ENCODE measurements at regions not wholly inside any gene's neighbourhood (a gene's known extent, or its start where the extent isn't known, plus 50 kb on each side); places are given as distances from the start of the nearest gene placed in this dataset.

DNA sequence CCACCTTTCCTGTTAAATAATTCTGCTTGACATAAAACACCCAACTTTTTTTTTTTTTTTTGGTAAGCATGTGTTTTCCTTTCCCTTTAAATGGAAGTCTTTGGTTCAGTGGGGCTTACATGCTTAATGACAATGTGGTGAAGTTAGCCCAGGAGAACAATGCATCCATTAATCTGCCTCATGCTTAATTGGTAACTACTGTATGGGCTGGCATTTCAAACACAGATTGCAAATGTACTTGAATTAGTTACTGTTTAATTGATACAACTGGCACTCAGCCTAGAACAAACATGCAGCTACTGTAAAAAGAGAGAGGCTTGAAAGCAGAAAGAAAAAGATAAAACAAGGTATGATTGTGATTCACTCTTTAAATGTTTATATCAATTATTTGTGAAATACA lies 483.6 kb upstream of the NOX3 start:
- ATAC-seq (no peak), DNase-seq (no peak)
- intact Hi-C loops (cut with DNase I) = no loop called here
- no peaks in the 10 kb centered on the region for H3K4me1 ChIP-seq
- TF ChIP-seq POLR2A (IDR thresholded peaks at IDR 0.05) = no peak
- TF ChIP-seq, protein P1, sequence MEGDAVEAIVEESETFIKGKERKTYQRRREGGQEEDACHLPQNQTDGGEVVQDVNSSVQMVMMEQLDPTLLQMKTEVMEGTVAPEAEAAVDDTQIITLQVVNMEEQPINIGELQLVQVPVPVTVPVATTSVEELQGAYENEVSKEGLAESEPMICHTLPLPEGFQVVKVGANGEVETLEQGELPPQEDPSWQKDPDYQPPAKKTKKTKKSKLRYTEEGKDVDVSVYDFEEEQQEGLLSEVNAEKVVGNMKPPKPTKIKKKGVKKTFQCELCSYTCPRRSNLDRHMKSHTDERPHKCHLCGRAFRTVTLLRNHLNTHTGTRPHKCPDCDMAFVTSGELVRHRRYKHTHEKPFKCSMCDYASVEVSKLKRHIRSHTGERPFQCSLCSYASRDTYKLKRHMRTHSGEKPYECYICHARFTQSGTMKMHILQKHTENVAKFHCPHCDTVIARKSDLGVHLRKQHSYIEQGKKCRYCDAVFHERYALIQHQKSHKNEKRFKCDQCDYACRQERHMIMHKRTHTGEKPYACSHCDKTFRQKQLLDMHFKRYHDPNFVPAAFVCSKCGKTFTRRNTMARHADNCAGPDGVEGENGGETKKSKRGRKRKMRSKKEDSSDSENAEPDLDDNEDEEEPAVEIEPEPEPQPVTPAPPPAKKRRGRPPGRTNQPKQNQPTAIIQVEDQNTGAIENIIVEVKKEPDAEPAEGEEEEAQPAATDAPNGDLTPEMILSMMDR (IDR thresholded peaks at IDR 0.05) = no peak
- H3K9me3 ChIP-seq = no peaks in the 10 kb centered on the region
- no peak overlapping the region for H3K4me3 ChIP-seq
- no peaks in the 10 kb centered on the region for H3K27me3 ChIP-seq
- H3K27ac ChIP-seq = no peak overlapping the region
- H3K36me3 ChIP-seq = no peaks in the 10 kb centered on the region

DNA sequence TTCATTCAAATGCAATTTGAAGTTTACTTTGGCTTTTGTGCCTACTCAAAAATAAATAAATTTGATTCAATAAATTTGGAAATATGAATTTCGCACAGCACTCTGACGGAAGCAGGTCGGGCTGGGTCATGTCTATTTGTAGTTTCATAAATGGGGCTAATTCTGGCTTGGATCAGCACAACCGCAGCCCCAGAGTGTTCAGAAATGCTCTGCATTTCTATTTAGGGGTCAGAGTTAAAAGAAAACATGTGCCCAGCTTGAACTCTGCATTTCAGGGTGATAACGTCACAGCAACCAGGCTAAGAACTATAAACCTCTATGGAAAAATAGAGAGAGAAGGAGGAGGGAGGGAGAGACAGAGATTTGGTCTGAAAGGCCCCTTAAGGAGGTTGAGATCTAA lies 480.9 kb upstream of the NOX3 start:
- ATAC-seq = peak in 3 of 4 donors; percentile 46 to 67 (median 64)
- Histone ChIP-seq H3K27me3 (no peaks in the 10 kb centered on the region), H3K27ac (no peak overlapping the region), H3K4me1 (no peaks in the 10 kb centered on the region), H3K4me3 (no peak overlapping the region), H3K36me3 (no peaks in the 10 kb centered on the region), H3K9me3 (peaks cover 0 to 3% (median 0%) of the 10 kb centered on the region in 12 donors)
- intact Hi-C loops (cut with DNase I) = no loop called here
- WGBS, 4 donors = 63 to 66% (median 66%) methylated on average over 5 of the region's 5 CpGs
- peak in 2 of 5 donors; percentile 12 to 27 for DNase-seq
- TF ChIP-seq POLR2A (IDR thresholded peaks at IDR 0.05) = no peak
- TF ChIP-seq, protein P1 (IDR thresholded peaks at IDR 0.05) = no peak

DNA sequence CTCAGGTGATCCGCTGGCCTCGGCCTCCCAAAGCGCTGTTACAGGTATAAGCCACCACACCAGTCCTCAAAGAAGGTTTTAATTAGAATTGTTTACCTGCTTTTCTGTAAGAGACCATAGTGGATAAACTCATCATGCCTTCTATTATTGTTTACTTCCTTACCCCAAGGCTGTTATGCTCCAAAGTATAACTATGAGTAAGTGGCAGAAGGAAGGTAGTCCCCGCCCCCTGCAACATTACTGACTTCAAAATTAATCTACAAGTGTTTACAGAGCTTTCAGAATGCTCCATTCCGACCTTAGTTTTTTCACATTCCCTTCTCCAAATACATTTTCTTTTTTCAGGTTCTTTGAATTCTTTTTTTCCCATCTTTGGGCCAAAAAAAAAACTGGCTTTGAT lies 480.5 kb upstream of the NOX3 start:
- H3K27ac ChIP-seq = peak overlapping the region in 2 of 12 donors; percentile 6 to 22
- no peaks in the 10 kb centered on the region for H3K4me1 ChIP-seq
- H3K4me3 ChIP-seq = no peak overlapping the region

DNA sequence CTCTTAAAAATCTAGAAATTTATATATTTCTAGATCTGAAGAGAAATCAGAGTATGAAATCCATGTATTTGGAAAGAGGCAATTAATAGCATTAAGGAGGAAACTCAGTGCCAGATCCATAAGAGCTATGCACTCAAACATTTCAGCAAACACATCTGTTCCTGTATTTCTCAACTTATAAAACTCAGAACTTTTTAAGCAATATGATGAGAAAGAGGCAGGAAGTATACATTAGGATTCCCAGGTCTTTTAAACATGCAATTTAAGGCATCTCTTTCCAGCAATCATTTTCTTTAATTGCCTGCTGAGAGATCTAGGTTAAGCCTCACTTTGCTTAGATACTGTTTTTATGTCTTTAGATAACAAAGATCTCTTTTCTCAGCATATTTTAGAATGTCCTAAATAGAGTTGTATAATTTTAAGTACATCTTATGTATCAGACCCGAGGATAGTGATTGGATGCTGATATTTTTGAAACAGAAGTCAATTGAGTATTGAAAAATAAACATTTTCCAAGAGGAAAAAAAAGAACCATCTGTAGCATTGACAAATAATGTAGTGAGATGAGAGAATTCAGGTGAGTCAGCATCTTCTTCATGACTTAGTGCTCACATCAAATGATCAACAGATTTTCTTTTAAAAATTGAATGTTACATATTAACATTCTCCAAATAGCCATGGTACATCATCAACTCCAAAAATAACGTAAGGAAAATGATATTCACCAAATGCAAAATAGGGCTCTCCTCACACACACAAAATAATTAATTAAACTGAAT lies 461.4 kb upstream of the NOX3 start:
- H3K4me3 ChIP-seq = no peak overlapping the region
- no peak overlapping the region for H3K27ac ChIP-seq
- intact Hi-C loops (cut with DNase I) = no loop called here
- no peaks in the 10 kb centered on the region for H3K36me3 ChIP-seq
- no peak for ATAC-seq
- no peak for TF ChIP-seq POLR2A (IDR thresholded peaks at IDR 0.05)
- TF ChIP-seq, protein P1 (IDR thresholded peaks at IDR 0.05) = no peak
- no peaks in the 10 kb centered on the region for H3K27me3 ChIP-seq
- WGBS, 4 donors = 73 to 81% (median 76%) methylated on average over 2 of the region's 2 CpGs
- no peaks in the 10 kb centered on the region for H3K4me1 ChIP-seq
- H3K9me3 ChIP-seq = no peaks in the 10 kb centered on the region
- DNase-seq = no peak

More for the DNA sequence above, 480.5 kb upstream of the NOX3 start:
- no peaks in the 10 kb centered on the region for H3K27me3 ChIP-seq
- intact Hi-C loops (cut with DNase I) = no loop called here
- H3K36me3 ChIP-seq = no peaks in the 10 kb centered on the region
- no peak for ATAC-seq
- H3K9me3 ChIP-seq = peaks cover 0 to 7% (median 0%) of the 10 kb centered on the region in 12 donors
- DNase-seq = no peak
- WGBS, 4 donors = 85 to 89% (median 86%) methylated on average over 5 of the region's 5 CpGs
- TF ChIP-seq POLR2A (IDR thresholded peaks at IDR 0.05) = no peak
- TF ChIP-seq, protein P1 (IDR thresholded peaks at IDR 0.05) = no peak
